Cardiac muscle cell (in vitro differentiated cells and primary cell): ENCODE measurements at regions not wholly inside any gene's neighbourhood (a gene's known extent, or its start where the extent isn't known, plus 50 kb on each side); places are given as distances from the start of the nearest gene placed in this dataset.

Source experiments
- DNase-seq, 2 donors: peaks; one replicate each; pipeline versions ENCODE4 v3.0.0 to v3.0.0-alpha.2; 2010 to 2017; ENCODE audit warnings: low read depth in 1 of 2, low spot score in 1 of 2
- H3K27ac ChIP-seq: fragments of 200-600 bp; sonication (generic); 2 replicates; pipeline ENCODE4 v1.5.1; 2016
- H3K27me3 ChIP-seq: fragments of 200-600 bp; sonication (generic); 2 replicates; pipeline ENCODE4 v1.6.0; 2016; ENCODE audit warnings: control low read depth
- H3K36me3 ChIP-seq: fragments of 200-600 bp; sonication (generic); 2 replicates; pipeline ENCODE4 v1.5.1; 2016; ENCODE audit warnings: control low read depth
- H3K4me1 ChIP-seq: fragments of 200-600 bp; sonication (generic); 2 replicates; pipeline ENCODE4 v1.8.1; 2017; ENCODE audit warnings: low read depth, mild to moderate bottlenecking, mixed run types
- H3K4me3 ChIP-seq: fragments of 200-600 bp; sonication (generic); 2 replicates; pipeline ENCODE4 v1.5.1; 2016; ENCODE audit warnings: mild to moderate bottlenecking
- H3K9me3 ChIP-seq: fragments of 200-600 bp; sonication (generic); 2 replicates; pipeline ENCODE4 v1.5.1; 2017; ENCODE audit warnings: low read depth, mild to moderate bottlenecking, control low read depth
- CTCF ChIP-seq: IDR thresholded peaks from 2 replicates; pipeline ENCODE4 v1.5.1; 2012; ENCODE audit warnings: low read depth, mild to moderate bottlenecking, low read length

- Histone ChIP-seq H3K27ac (no peak overlapping the region), H3K36me3 (no peaks in the 10 kb centered on the region), H3K4me3 (no peak overlapping the region), H3K27me3 (no peaks in the 10 kb centered on the region), H3K4me1 (no peaks in the 10 kb centered on the region), H3K9me3 (no peaks in the 10 kb centered on the region)
- TF ChIP-seq CTCF, result no peak
- no peak for DNase-seq
Measured at GRCh38 chr19:30173593-30174356, 198.4 kb upstream of the ZNF536 start.

- H3K27me3 ChIP-seq, result no peaks in the 10 kb centered on the region
- TF ChIP-seq CTCF, result no peak
- no peak for DNase-seq
- H3K27ac ChIP-seq, result no peak overlapping the region
- no peaks in the 10 kb centered on the region for H3K36me3 ChIP-seq
- no peak overlapping the region for H3K4me3 ChIP-seq
- H3K4me1 ChIP-seq, result no peaks in the 10 kb centered on the region
- H3K9me3 ChIP-seq, result no peaks in the 10 kb centered on the region
Measured at GRCh38 chr19:30174357-30174645, 197.9 kb upstream of the ZNF536 start.

- H3K4me3 ChIP-seq, result no peak overlapping the region
- no peak for TF ChIP-seq CTCF
- H3K9me3 ChIP-seq, result no peaks in the 10 kb centered on the region
- H3K27ac ChIP-seq, result no peak overlapping the region
- no peaks in the 10 kb centered on the region for H3K36me3 ChIP-seq
- no peaks in the 10 kb centered on the region for H3K4me1 ChIP-seq
- no peaks in the 10 kb centered on the region for H3K27me3 ChIP-seq
- no peak for DNase-seq
Measured at GRCh38 chr19:30174791-30175190, 197.4 kb upstream of the ZNF536 start.

- H3K9me3 ChIP-seq, result no peaks in the 10 kb centered on the region
- no peak overlapping the region for H3K4me3 ChIP-seq
- no peaks in the 10 kb centered on the region for H3K36me3 ChIP-seq
- H3K4me1 ChIP-seq, result no peaks in the 10 kb centered on the region
- no peak for TF ChIP-seq CTCF
- H3K27ac ChIP-seq, result no peak overlapping the region
- no peak for DNase-seq
- no peaks in the 10 kb centered on the region for H3K27me3 ChIP-seq
Measured at GRCh38 chr19:30175987-30176386, 196.2 kb upstream of the ZNF536 start.

- Histone ChIP-seq H3K36me3 (no peaks in the 10 kb centered on the region), H3K27ac (no peak overlapping the region), H3K27me3 (no peaks in the 10 kb centered on the region), H3K9me3 (no peaks in the 10 kb centered on the region), H3K4me1 (no peaks in the 10 kb centered on the region), H3K4me3 (no peak overlapping the region)
- no peak for DNase-seq
- no peak for TF ChIP-seq CTCF
Measured at GRCh38 chr19:30178721-30179402, 193.3 kb upstream of the ZNF536 start.
